H9 (cell line): ENCODE measurements at regions not wholly inside any gene's neighbourhood (a gene's known extent, or its start where the extent isn't known, plus 50 kb on each side); places are given as distances from the start of the nearest gene placed in this dataset.
A peak's percentile ranks its signal among the peaks of the same experiment; 100 is the strongest.

Experiments
- DNase-seq: peaks from one replicate; pipeline ENCODE4 v3.0.0-alpha.2; 2017
- H2AFZ ChIP-seq: one replicate; pipeline ENCODE4 v1.6.1; 2013; ENCODE audit warnings: mild to moderate bottlenecking, low read length, control low read depth, moderate library complexity
- H2AK5ac ChIP-seq: 2 replicates; pipeline ENCODE4 v1.6.1; 2013; ENCODE audit warnings: low read length, control low read depth, mixed read lengths; ENCODE audit not compliant: insufficient read length
- H2BK120ac ChIP-seq: one replicate; pipeline ENCODE4 v1.6.1; 2013; ENCODE audit warnings: low read depth, mild to moderate bottlenecking, low read length, control low read depth, inconsistent platforms; ENCODE audit not compliant: poor library complexity, severe bottlenecking
- H2BK12ac ChIP-seq: 2 replicates; pipeline ENCODE4 v1.6.1; 2013; ENCODE audit warnings: low read length, control low read depth, mixed read lengths, low read depth; ENCODE audit not compliant: insufficient read length
- H2BK15ac ChIP-seq: 2 replicates; pipeline ENCODE4 v1.6.1; 2013; ENCODE audit warnings: low read depth, low read length, control low read depth
- H2BK20ac ChIP-seq: one replicate; pipeline ENCODE4 v1.6.1; 2013; ENCODE audit warnings: low read depth, mild to moderate bottlenecking, low read length, control low read depth, inconsistent platforms; ENCODE audit not compliant: poor library complexity, severe bottlenecking
- H2BK5ac ChIP-seq: 2 replicates; pipeline ENCODE4 v1.6.1; 2013; ENCODE audit warnings: low read length, control low read depth, mixed read lengths; ENCODE audit not compliant: insufficient read length
- H3K14ac ChIP-seq: 2 replicates; pipeline ENCODE4 v1.6.1; 2013; ENCODE audit warnings: low read length, control low read depth; ENCODE audit not compliant: insufficient read depth
- H3K18ac ChIP-seq: 2 replicates; pipeline ENCODE4 v1.6.1; 2013; ENCODE audit warnings: low read depth, mild to moderate bottlenecking, mixed read lengths, low read length, control low read depth; ENCODE audit not compliant: insufficient read length
- H3K23ac ChIP-seq: 2 replicates; pipeline ENCODE4 v1.6.1; 2013; ENCODE audit warnings: low read length, control low read depth, mixed read lengths, low read depth; ENCODE audit not compliant: insufficient read length
- H3K23me2 ChIP-seq: 2 replicates; pipeline ENCODE4 v1.6.1; 2013; ENCODE audit warnings: low read depth, mild to moderate bottlenecking, mixed read lengths, low read length, control low read depth; ENCODE audit not compliant: insufficient read length, poor library complexity, severe bottlenecking
- H3K27ac ChIP-seq: 2 replicates; pipeline ENCODE4 v1.5.1; 2013; ENCODE audit warnings: low read length, control low read depth, mixed read lengths, low read depth; ENCODE audit not compliant: insufficient read length
- H3K27me3 ChIP-seq: 2 replicates; pipeline ENCODE4 v1.6.1; 2013; ENCODE audit warnings: low read length, control low read depth, inconsistent platforms; ENCODE audit not compliant: insufficient read depth
- H3K4ac ChIP-seq: 2 replicates; pipeline ENCODE4 v1.6.1; 2013; ENCODE audit warnings: low read depth, mild to moderate bottlenecking, control low read depth, inconsistent platforms, low read length, moderate library complexity
- H3K4me1 ChIP-seq: 2 replicates; pipeline ENCODE4 v1.6.1; 2013; ENCODE audit warnings: low read length, control low read depth, inconsistent platforms; ENCODE audit not compliant: insufficient read depth
- H3K4me2 ChIP-seq: 2 replicates; pipeline ENCODE4 v1.6.1; 2013; ENCODE audit warnings: low read length, control low read depth, mixed read lengths; ENCODE audit not compliant: insufficient read length, insufficient read depth
- H3K56ac ChIP-seq: 2 replicates; pipeline ENCODE4 v1.6.1; 2013; ENCODE audit warnings: low read depth, mild to moderate bottlenecking, mixed read lengths, low read length, control low read depth; ENCODE audit not compliant: insufficient read length
- H3K79me1 ChIP-seq: 2 replicates; pipeline ENCODE4 v1.6.1; 2013; ENCODE audit warnings: low read depth, mild to moderate bottlenecking, moderate library complexity, low read length, control low read depth, inconsistent platforms; ENCODE audit not compliant: insufficient read depth, poor library complexity, severe bottlenecking
- H3K79me2 ChIP-seq: 2 replicates; pipeline ENCODE4 v1.6.1; 2013; ENCODE audit warnings: low read length, control low read depth, inconsistent platforms; ENCODE audit not compliant: insufficient read depth
- H3K9ac ChIP-seq: 2 replicates; pipeline ENCODE4 v1.6.1; 2013; ENCODE audit warnings: low read length, control low read depth, mixed read lengths; ENCODE audit not compliant: insufficient read length; ENCODE audit errors: extremely low read depth
- H3K9me3 ChIP-seq: one replicate; pipeline ENCODE4 v1.6.1; 2013; ENCODE audit warnings: low read depth, low read length, inconsistent platforms; ENCODE audit not compliant: control insufficient read depth
- H3T11ph ChIP-seq: one replicate; pipeline ENCODE4 v1.6.1; 2013; ENCODE audit warnings: mild to moderate bottlenecking, low read length, control low read depth, inconsistent platforms
- H4K20me1 ChIP-seq: one replicate; pipeline ENCODE4 v1.6.1; 2013; ENCODE audit not compliant: control insufficient read depth, insufficient read length, insufficient read depth
- H4K5ac ChIP-seq: 2 replicates; pipeline ENCODE4 v1.6.1; 2013; ENCODE audit warnings: low read depth, mild to moderate bottlenecking, mixed read lengths, low read length, control low read depth; ENCODE audit not compliant: insufficient read length
- H4K8ac ChIP-seq: replicated peaks from 2 replicates; pipeline ENCODE4 v1.6.1; 2013; ENCODE audit warnings: low read length, control low read depth, mixed read lengths, low read depth; ENCODE audit not compliant: insufficient read length
- H4K91ac ChIP-seq: 2 replicates; pipeline ENCODE4 v1.6.1; 2013; ENCODE audit warnings: low read depth, mild to moderate bottlenecking, moderate library complexity, mixed read lengths, low read length, control low read depth; ENCODE audit not compliant: insufficient read length
- H3K27ac Mint-ChIP-seq, 3 experiments: 2 replicates in 2 of 3; 3 replicates in 1 of 3; pipeline ENCODE4 v1.8.0; 2020 to 2021; ENCODE audit warnings: mixed read lengths in 3 of 3, mild to moderate bottlenecking in 1 of 3, moderate library complexity in 1 of 3
- H3K27me3 Mint-ChIP-seq: 2 replicates; pipeline ENCODE4 v1.8.0; 2021; ENCODE audit warnings: low read depth, mild to moderate bottlenecking, moderate library complexity, mixed read lengths
- H3K36me3 Mint-ChIP-seq, 3 experiments: 2 replicates in 2 of 3; 3 replicates in 1 of 3; pipeline ENCODE4 v1.8.0; 2020 to 2021; ENCODE audit warnings: low read depth in 3 of 3, mixed read lengths in 3 of 3; ENCODE audit not compliant: insufficient read depth in 1 of 3
- H3K4me1 Mint-ChIP-seq, 2 experiments: 2 replicates each; pipeline ENCODE4 v1.8.0; 2020; ENCODE audit warnings: mixed read lengths in 2 of 2
- H3K4me3 Mint-ChIP-seq, 2 experiments: 2 replicates in 1 of 2; 3 replicates in 1 of 2; pipeline ENCODE4 v1.8.0; 2020 to 2021; ENCODE audit warnings: mild to moderate bottlenecking in 2 of 2, mixed read lengths in 2 of 2, moderate library complexity in 1 of 2
- H3K9me3 Mint-ChIP-seq, 2 experiments: 2 replicates in 1 of 2; 3 replicates in 1 of 2; pipeline ENCODE4 v1.8.0; 2020; ENCODE audit warnings: mild to moderate bottlenecking in 2 of 2, mixed read lengths in 2 of 2, moderate library complexity in 1 of 2
- CTCF ChIP-seq: fragments of 200-600 bp; sonication (generic); conservative IDR thresholded peaks from 3 replicates; pipeline ENCODE4 v1.8.0; 2021; ENCODE audit warnings: antibody characterized with exemption, mild to moderate bottlenecking
- WGBS: extraction: QIAGEN DNeasy Blood & Tissue Kit; methylation state at CpG from one replicate; pipeline ENCODE4 v1.1.7; 2013; ENCODE audit warnings: missing lambda C conversion rate, low lambda C conversion rate, mixed read lengths; ENCODE audit not compliant: insufficient read length; ENCODE audit errors: extremely low coverage; 5-methylcytosine and 5-hydroxymethylcytosine counted together

DNA sequence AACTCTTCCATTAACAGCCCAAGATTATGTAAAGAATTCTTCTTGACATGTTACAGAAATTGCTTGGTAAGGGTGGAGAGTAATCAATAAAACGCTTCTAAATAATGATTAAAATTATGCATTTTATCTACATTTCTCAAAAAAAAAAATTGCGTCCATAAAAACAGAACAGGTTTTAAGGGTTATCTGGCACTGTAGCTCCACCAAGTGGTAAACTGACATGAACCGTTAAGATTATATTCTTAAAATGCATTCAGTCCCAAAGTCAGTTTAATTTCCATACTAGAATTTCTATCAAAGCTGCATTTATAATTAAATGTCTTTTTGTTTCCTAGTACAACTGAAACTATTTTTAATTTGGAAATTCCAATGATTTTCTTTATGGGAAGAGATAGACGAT, 214.0 kb upstream of the UGT8 start:
- Histone ChIP-seq H2BK5ac (no peak overlapping the region), H3K9ac (no peak overlapping the region), H2BK20ac (no peak overlapping the region), H3K27ac (no peak overlapping the region), H4K5ac (no peak overlapping the region), H3K56ac (no peak overlapping the region), H3K14ac (no peak overlapping the region), H3K27me3 (no peaks in the 10 kb centered on the region), H2BK120ac (no peak overlapping the region), H2BK15ac (no peak overlapping the region), H3K23ac (no peak overlapping the region), H3K9me3 (no peaks in the 10 kb centered on the region), H3K79me2 (no peaks in the 10 kb centered on the region), H4K20me1 (no peaks in the 10 kb centered on the region), H4K8ac (no peak overlapping the region), H3K4me2 (no peak overlapping the region), H3K4ac (no peak overlapping the region), H3K18ac (no peak overlapping the region), H3K23me2 (no peaks in the 10 kb centered on the region), H3K79me1 (no peaks in the 10 kb centered on the region), H2BK12ac (no peak overlapping the region), H3T11ph (no peak overlapping the region), H4K91ac (no peak overlapping the region), H2AFZ (no peak overlapping the region), H2AK5ac (no peak overlapping the region), H3K4me1 (no peaks in the 10 kb centered on the region; the same call in 1 of the 2 replicates)
- WGBS = no CpG with 5 or more reads among the region's 4 CpGs
- no peak overlapping the region for H3K4me3 Mint-ChIP-seq
- peaks cover 0 to 14% of the 10 kb centered on the region in 2 experiments; a peak in 2 of 4 replicates for H3K4me1 Mint-ChIP-seq
- TF ChIP-seq CTCF = peak; percentile 70
- DNase-seq = no peak
- no peaks in the 10 kb centered on the region; a peak in 2 of 7 replicates for H3K36me3 Mint-ChIP-seq
- H3K27me3 Mint-ChIP-seq = no peaks in the 10 kb centered on the region
- H3K27ac Mint-ChIP-seq = no peak overlapping the region
- peaks cover 0 to 3% of the 10 kb centered on the region in 2 experiments; a peak in 1 of 5 replicates for H3K9me3 Mint-ChIP-seq
